GM23338 (cell line): ENCODE measurements at regions not wholly inside any gene's neighbourhood (a gene's known extent, or its start where the extent isn't known, plus 50 kb on each side); places are given as distances from the start of the nearest gene placed in this dataset.
"Not testable (repeated sequence)": the region's sequence is repeated elsewhere in the genome, so short reads cannot be mapped to it uniquely, and the experiment has no call there.

Experiments used
- CREB1 ChIP-seq: fragments of 250-450 bp; sonication (Bioruptor Pico); IDR thresholded peaks from 2 replicates; pipeline ENCODE4 v1.5.0; 2020; ENCODE audit warnings: low read depth, mild to moderate bottlenecking, moderate library complexity
- EZH2 ChIP-seq: fragments of 200-600 bp; sonication (generic); IDR thresholded peaks from one replicate; pipeline ENCODE4 v1.8.0; 2017; ENCODE audit warnings: antibody characterized with exemption, mild to moderate bottlenecking, low read depth; ENCODE audit not compliant: unreplicated experiment
- EZH2phosphoT487 ChIP-seq: fragments of 200-600 bp; sonication (generic); IDR thresholded peaks from one replicate; pipeline ENCODE4 v1.8.1; 2018; ENCODE audit warnings: antibody characterized with exemption; ENCODE audit not compliant: unreplicated experiment
- POLR2AphosphoS5 ChIP-seq: IDR thresholded peaks from 2 replicates; pipeline ENCODE4 v1.6.1; 2016; ENCODE audit warnings: antibody characterized with exemption, low read depth
- REST ChIP-seq: IDR thresholded peaks from one replicate; pipeline ENCODE4 v1.6.1; 2018; ENCODE audit warnings: antibody characterized with exemption; ENCODE audit not compliant: unreplicated experiment
- TF ChIP-seq, protein P1 (sequence below), 2 experiments: fragments of 200-600 bp in 1 of 2; sonication (generic) in 1 of 2; conservative IDR thresholded peaks; 2 replicates each; pipeline versions ENCODE4 v1.5.1 to v1.6.1; 2016 to 2017; ENCODE audit warnings: antibody characterized with exemption in 2 of 2, low read depth in 2 of 2, mild to moderate bottlenecking in 2 of 2, moderate library complexity in 1 of 2
- TF ChIP-seq, protein P2 (sequence below): IDR thresholded peaks from 2 replicates; pipeline ENCODE4 v1.6.1; 2016; ENCODE audit warnings: antibody characterized with exemption

DNA sequence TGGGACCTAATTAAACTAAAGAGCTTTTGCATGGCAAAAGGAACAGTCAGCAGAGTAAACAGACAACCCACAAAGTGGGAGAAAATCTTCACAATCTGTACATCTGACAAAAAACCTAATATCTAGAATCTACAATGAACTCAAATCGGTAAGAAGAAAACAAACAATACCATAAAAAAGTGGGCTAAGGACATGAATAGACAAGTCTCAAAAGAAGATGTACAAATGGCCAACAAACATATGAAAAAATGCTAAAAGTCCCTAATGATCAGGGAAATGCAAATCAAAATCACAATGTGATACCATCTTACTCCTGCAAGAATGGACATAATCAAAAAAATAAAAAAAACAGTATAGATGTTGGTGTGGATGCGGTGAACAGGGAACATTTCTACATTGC is 286.7 kb downstream of the SOX4 start:
- not testable (repeated sequence) for TF ChIP-seq POLR2AphosphoS5; EZH2; EZH2phosphoT487; REST; CREB1 (CRISPR knock-in tag)
- TF ChIP-seq, protein P1, sequence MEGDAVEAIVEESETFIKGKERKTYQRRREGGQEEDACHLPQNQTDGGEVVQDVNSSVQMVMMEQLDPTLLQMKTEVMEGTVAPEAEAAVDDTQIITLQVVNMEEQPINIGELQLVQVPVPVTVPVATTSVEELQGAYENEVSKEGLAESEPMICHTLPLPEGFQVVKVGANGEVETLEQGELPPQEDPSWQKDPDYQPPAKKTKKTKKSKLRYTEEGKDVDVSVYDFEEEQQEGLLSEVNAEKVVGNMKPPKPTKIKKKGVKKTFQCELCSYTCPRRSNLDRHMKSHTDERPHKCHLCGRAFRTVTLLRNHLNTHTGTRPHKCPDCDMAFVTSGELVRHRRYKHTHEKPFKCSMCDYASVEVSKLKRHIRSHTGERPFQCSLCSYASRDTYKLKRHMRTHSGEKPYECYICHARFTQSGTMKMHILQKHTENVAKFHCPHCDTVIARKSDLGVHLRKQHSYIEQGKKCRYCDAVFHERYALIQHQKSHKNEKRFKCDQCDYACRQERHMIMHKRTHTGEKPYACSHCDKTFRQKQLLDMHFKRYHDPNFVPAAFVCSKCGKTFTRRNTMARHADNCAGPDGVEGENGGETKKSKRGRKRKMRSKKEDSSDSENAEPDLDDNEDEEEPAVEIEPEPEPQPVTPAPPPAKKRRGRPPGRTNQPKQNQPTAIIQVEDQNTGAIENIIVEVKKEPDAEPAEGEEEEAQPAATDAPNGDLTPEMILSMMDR (conservative IDR thresholded peaks at IDR 0.05; ENCODE audit: low read depth in 2 of 2) = not testable (repeated sequence)
- TF ChIP-seq, protein P2, sequence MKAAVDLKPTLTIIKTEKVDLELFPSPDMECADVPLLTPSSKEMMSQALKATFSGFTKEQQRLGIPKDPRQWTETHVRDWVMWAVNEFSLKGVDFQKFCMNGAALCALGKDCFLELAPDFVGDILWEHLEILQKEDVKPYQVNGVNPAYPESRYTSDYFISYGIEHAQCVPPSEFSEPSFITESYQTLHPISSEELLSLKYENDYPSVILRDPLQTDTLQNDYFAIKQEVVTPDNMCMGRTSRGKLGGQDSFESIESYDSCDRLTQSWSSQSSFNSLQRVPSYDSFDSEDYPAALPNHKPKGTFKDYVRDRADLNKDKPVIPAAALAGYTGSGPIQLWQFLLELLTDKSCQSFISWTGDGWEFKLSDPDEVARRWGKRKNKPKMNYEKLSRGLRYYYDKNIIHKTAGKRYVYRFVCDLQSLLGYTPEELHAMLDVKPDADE = not testable (repeated sequence)
